Left lung (tissue), 4 donors: ENCODE measurements at regions not wholly inside any gene's neighbourhood (a gene's known extent, or its start where the extent isn't known, plus 50 kb on each side); places are given as distances from the start of the nearest gene placed in this dataset.

Source experiments
- ATAC-seq: fragments of 200-7000 bp; cut with Tn5 transposase; one replicate; pipeline ENCODE4 v1.9.1; 2020; ENCODE audit warnings: moderate library complexity
- DNase-seq, 4 donors: peaks; one replicate each; pipeline ENCODE4 v3.0.0-alpha.2; 2013 to 2020
- H3K27ac ChIP-seq, 2 donors: fragments of 200-600 bp; sonication (generic) in 1 of 2; one replicate each; pipeline versions ENCODE4 v1.5.0 to v1.8.0; 2020 to 2021
- H3K27me3 ChIP-seq, 2 donors: fragments of 200-600 bp; sonication (generic) in 1 of 2; one replicate each; pipeline versions ENCODE4 v1.5.0 to v1.8.0; 2020 to 2021
- H3K36me3 ChIP-seq, 2 donors: fragments of 200-600 bp; sonication (generic) in 1 of 2; one replicate each; pipeline versions ENCODE4 v1.5.0 to v1.8.0; 2020 to 2021
- H3K4me1 ChIP-seq, 2 donors: fragments of 200-600 bp; one replicate each; pipeline ENCODE4 v1.8.0; 2021
- H3K4me3 ChIP-seq, 2 donors: fragments of 200-600 bp; sonication (generic) in 1 of 2; one replicate each; pipeline versions ENCODE4 v1.5.0 to v1.8.0; 2020 to 2021; ENCODE audit warnings: mild to moderate bottlenecking in 1 of 2
- H3K9me3 ChIP-seq, 2 donors: fragments of 200-600 bp; sonication (generic) in 1 of 2; one replicate each; pipeline versions ENCODE4 v1.5.0 to v1.8.0; 2020 to 2021
- intact Hi-C, 2 donors: fragments of 100-400 bp; cut with DNase I; formaldehyde crosslinking; loops; one replicate each; pipeline versions ENCODE4 v1.11.2 to v1.14.2; 2022
- TF ChIP-seq, protein P1 (sequence below), 2 donors: fragments of 200-600 bp; sonication (generic) in 1 of 2; IDR thresholded peaks; one replicate each; pipeline versions ENCODE4 v1.5.0 to v1.8.0; 2021; ENCODE audit warnings: antibody characterized with exemption in 2 of 2
- donor health status: DM: no; HTN: yes; CAD: no.
- donor health status: DM: no; HTN: no; CAD: no.

DNA sequence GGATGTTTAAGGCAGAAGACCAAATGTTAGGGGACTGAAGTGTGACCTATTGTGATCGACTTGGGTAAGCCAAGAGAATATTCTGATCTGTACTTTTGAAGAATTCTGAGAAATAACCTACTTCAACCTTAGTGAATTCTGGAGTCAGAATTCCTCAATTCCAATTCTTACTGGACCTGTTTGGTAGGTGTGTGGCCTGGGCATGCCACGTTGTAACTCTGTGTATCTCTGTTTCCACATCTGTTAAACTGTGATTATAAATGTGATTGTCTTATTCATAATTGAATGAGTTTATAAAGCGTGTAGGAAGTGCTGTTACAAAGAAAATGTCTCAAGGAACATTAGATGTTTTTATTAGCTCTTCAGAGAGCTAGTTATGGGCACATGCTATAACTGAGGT, 64.5 kb downstream of the TUSC1 start:
- no peak for ATAC-seq
- intact Hi-C loops = no loop called here
- H3K4me3 ChIP-seq = no peak overlapping the region
- no peaks in the 10 kb centered on the region for H3K27me3 ChIP-seq
- H3K9me3 ChIP-seq = peaks cover 0 to 3% of the 10 kb centered on the region in 2 donors
- TF ChIP-seq, protein P1, sequence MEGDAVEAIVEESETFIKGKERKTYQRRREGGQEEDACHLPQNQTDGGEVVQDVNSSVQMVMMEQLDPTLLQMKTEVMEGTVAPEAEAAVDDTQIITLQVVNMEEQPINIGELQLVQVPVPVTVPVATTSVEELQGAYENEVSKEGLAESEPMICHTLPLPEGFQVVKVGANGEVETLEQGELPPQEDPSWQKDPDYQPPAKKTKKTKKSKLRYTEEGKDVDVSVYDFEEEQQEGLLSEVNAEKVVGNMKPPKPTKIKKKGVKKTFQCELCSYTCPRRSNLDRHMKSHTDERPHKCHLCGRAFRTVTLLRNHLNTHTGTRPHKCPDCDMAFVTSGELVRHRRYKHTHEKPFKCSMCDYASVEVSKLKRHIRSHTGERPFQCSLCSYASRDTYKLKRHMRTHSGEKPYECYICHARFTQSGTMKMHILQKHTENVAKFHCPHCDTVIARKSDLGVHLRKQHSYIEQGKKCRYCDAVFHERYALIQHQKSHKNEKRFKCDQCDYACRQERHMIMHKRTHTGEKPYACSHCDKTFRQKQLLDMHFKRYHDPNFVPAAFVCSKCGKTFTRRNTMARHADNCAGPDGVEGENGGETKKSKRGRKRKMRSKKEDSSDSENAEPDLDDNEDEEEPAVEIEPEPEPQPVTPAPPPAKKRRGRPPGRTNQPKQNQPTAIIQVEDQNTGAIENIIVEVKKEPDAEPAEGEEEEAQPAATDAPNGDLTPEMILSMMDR (IDR thresholded peaks at IDR 0.05) = no peak
- no peaks in the 10 kb centered on the region for H3K4me1 ChIP-seq
- no peaks in the 10 kb centered on the region for H3K36me3 ChIP-seq
- H3K27ac ChIP-seq = no peak overlapping the region
- DNase-seq = no peak

DNA sequence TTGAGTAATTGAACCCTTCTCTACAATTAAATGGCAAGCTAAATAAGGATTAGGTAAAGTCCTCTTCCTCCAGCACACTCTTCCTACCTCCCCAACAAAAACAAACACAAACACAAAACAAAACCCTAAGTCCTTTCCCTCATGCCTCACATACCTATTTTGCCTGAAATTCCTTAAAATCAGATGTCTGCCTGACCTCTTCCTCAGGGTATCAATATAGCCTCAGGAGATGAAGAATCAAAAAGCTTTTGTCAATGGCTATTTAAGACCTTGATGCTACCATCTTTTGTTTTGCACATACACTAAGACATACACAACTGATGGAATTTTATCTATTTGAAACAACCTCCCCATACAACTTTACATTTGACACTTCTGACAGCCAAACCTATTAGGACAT, 75.1 kb downstream of the TUSC1 start:
- DNase-seq = no peak
- Histone ChIP-seq H3K36me3 (no peaks in the 10 kb centered on the region), H3K9me3 (no peaks in the 10 kb centered on the region), H3K27ac (no peak overlapping the region), H3K4me3 (no peak overlapping the region), H3K4me1 (no peaks in the 10 kb centered on the region), H3K27me3 (no peaks in the 10 kb centered on the region)
- intact Hi-C loops = no loop called here
- TF ChIP-seq, protein P1 (IDR thresholded peaks at IDR 0.05) = no peak
- no peak for ATAC-seq

DNA sequence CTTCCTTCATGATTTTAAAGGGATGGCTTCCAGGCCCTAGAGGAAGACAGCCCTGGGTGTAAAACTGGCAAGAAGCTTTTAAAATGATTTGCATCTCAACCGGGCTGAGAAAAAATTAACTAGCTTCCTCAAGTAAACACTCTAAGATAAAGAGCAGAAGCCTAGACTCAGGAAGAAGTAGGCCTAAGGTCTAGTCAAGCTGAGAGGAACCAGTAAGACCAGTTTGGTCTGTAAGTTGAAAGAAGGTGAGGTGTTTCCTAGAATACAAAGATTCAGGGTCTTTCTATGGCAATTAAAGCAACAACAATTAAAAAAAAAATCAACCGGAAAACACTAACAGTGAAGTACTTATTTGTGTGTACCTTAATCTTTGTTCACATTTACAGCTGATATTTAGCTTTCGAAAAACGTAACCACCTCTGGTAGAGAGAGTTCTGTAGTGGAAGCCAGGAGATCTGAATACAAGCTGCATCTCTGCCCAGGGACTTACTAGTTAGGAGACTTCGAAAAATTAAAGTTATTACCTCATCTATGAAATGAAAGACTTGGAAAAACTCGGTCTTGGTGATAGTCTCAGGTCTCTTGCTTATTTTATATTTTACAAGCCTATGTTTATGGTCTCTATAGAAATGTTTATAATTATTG, 75.7 kb downstream of the TUSC1 start:
- ATAC-seq (peak; percentile 89), DNase-seq (peak in 2 of 4 donors; percentile 18 to 54)
- no peaks in the 10 kb centered on the region for H3K27me3 ChIP-seq
- no peak overlapping the region for H3K27ac ChIP-seq
- H3K36me3 ChIP-seq = no peaks in the 10 kb centered on the region
- no peak overlapping the region for H3K4me3 ChIP-seq
- no peaks in the 10 kb centered on the region for H3K4me1 ChIP-seq
- intact Hi-C loops = no loop called here
- H3K9me3 ChIP-seq = no peaks in the 10 kb centered on the region
- TF ChIP-seq, protein P1 (IDR thresholded peaks at IDR 0.05) = no peak

DNA sequence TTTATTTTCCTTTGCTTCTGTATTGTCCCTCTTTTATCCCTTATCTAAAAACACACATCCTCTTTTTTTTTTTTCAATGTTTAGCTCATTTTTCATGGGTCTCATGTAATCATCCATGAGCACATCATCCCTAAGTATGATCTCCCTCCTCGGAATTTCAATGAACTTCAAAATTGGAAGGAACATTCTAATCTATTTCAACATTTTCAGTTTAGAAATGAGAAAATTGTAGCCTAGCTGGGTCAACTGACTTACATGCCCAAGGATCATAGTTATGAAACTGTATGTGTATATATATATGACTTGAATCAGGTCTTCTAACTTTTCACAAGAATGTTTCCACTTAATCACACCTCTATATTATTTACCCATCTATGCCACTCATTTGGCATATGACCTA, 77.7 kb downstream of the TUSC1 start:
- intact Hi-C loops = no loop called here
- ATAC-seq = no peak
- TF ChIP-seq, protein P1 (IDR thresholded peaks at IDR 0.05) = no peak

DNA sequence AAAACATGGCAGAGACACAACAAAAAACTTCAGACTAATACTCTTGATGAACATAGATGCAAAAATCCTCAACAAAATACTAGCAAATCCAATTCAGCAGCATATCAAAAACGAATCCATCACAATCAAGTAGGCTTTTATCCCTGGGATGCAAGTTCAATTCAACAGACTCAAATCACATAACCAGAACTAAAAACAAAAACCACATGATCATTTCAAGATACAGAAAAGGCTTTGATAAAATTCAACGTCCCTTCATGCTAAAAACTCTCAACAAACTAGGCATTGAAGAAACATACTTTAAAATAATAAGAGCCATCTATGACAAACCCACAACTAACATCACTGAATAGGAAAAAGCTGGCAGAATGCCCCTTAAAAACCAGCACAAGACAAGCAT, 93.6 kb downstream of the TUSC1 start:
- intact Hi-C loops = no loop called here
- no peaks in the 10 kb centered on the region for H3K27me3 ChIP-seq
- no peak overlapping the region for H3K27ac ChIP-seq
- H3K36me3 ChIP-seq = no peaks in the 10 kb centered on the region
- no peak for ATAC-seq
- H3K4me1 ChIP-seq = no peaks in the 10 kb centered on the region
- H3K9me3 ChIP-seq = peaks cover 0 to 16% of the 10 kb centered on the region in 2 donors
- no peak overlapping the region for H3K4me3 ChIP-seq
- TF ChIP-seq, protein P1 (IDR thresholded peaks at IDR 0.05) = no peak
- no peak for DNase-seq

More for the DNA sequence above, 77.7 kb downstream of the TUSC1 start:
- H3K4me1 ChIP-seq = no peaks in the 10 kb centered on the region
- no peaks in the 10 kb centered on the region for H3K36me3 ChIP-seq
- H3K9me3 ChIP-seq = peaks cover 0 to 7% of the 10 kb centered on the region in 2 donors
- no peak for DNase-seq
- no peak overlapping the region for H3K27ac ChIP-seq
- H3K27me3 ChIP-seq = no peaks in the 10 kb centered on the region
- H3K4me3 ChIP-seq = no peak overlapping the region
